Neuronal stem cell (in vitro differentiated cells): ENCODE measurements at regions not wholly inside any gene's neighbourhood (a gene's known extent, or its start where the extent isn't known, plus 50 kb on each side); places are given as distances from the start of the nearest gene placed in this dataset.

Experiments
- DNase-seq: peaks from one replicate; pipeline ENCODE4 v3.0.0-alpha.2; 2013; ENCODE audit warnings: low spot score
- H2AFZ ChIP-seq: one replicate; pipeline ENCODE4 v1.6.1; 2013; ENCODE audit warnings: mild to moderate bottlenecking, low read length, inconsistent platforms
- H2AK5ac ChIP-seq: 2 replicates; pipeline ENCODE4 v1.6.1; 2013; ENCODE audit warnings: low read depth, mild to moderate bottlenecking, inconsistent platforms, low read length, moderate library complexity, mixed read lengths
- H2BK120ac ChIP-seq: 2 replicates; pipeline ENCODE4 v1.6.1; 2013; ENCODE audit warnings: low read depth, mild to moderate bottlenecking, inconsistent platforms, low read length, moderate library complexity, mixed read lengths
- H2BK12ac ChIP-seq: one replicate; pipeline ENCODE4 v1.6.1; 2013; ENCODE audit warnings: low read length, inconsistent platforms
- H2BK15ac ChIP-seq: 2 replicates; pipeline ENCODE4 v1.6.1; 2013; ENCODE audit warnings: mild to moderate bottlenecking, low read length, inconsistent platforms, mixed read lengths
- H2BK5ac ChIP-seq: one replicate; pipeline ENCODE4 v1.6.1; 2013; ENCODE audit warnings: inconsistent platforms, mild to moderate bottlenecking, low read length, moderate library complexity
- H3K14ac ChIP-seq: one replicate; pipeline ENCODE4 v1.6.1; 2013; ENCODE audit warnings: low read length, inconsistent platforms
- H3K18ac ChIP-seq: 2 replicates; pipeline ENCODE4 v1.6.1; 2013; ENCODE audit warnings: low read length, inconsistent platforms
- H3K23ac ChIP-seq: 2 replicates; pipeline ENCODE4 v1.6.1; 2013; ENCODE audit warnings: low read depth, mild to moderate bottlenecking, mixed read lengths, low read length, inconsistent platforms; ENCODE audit not compliant: poor library complexity
- H3K27ac ChIP-seq: replicated peaks from 3 replicates; pipeline ENCODE4 v1.5.1; 2013; ENCODE audit warnings: low read length, inconsistent platforms
- H3K27me3 ChIP-seq, 3 experiments: 2 replicates each; pipeline ENCODE4 v1.6.1; 2013; ENCODE audit warnings: low read length in 3 of 3, mild to moderate bottlenecking in 2 of 3, inconsistent platforms in 1 of 3, low read depth in 1 of 3, mixed read lengths in 1 of 3, moderate library complexity in 1 of 3; ENCODE audit not compliant: control insufficient read depth in 3 of 3, insufficient read depth in 3 of 3
- H3K36me3 ChIP-seq, 2 donors: replicated peaks in 1 of 2; 2 replicates each; pipeline ENCODE4 v1.6.1; 2013; ENCODE audit warnings: low read length in 2 of 2; ENCODE audit not compliant: control insufficient read depth in 2 of 2, insufficient read depth in 2 of 2
- H3K4ac ChIP-seq: 2 replicates; pipeline ENCODE4 v1.6.1; 2013; ENCODE audit warnings: inconsistent platforms, mild to moderate bottlenecking, low read length, moderate library complexity
- H3K4me1 ChIP-seq, 2 donors: 1 replicate in 1 of 2; 2 replicates in 1 of 2; pipeline ENCODE4 v1.6.1; 2013; ENCODE audit warnings: low read length in 2 of 2, low read depth in 1 of 2; ENCODE audit not compliant: control insufficient read depth in 2 of 2, insufficient read depth in 1 of 2
- H3K4me2 ChIP-seq: one replicate; pipeline ENCODE4 v1.6.1; 2013; ENCODE audit warnings: mild to moderate bottlenecking, low read length, inconsistent platforms; ENCODE audit not compliant: insufficient read depth, poor library complexity, severe bottlenecking
- H3K4me3 ChIP-seq, 2 donors: 2 replicates each; pipeline ENCODE4 v1.5.1; 2013; ENCODE audit warnings: low read length in 2 of 2, mild to moderate bottlenecking in 2 of 2, inconsistent platforms in 1 of 2, moderate library complexity in 1 of 2
- H3K79me1 ChIP-seq: one replicate; pipeline ENCODE4 v1.6.1; 2013; ENCODE audit warnings: low read depth, mild to moderate bottlenecking, inconsistent platforms, low read length, moderate library complexity
- H3K9ac ChIP-seq: one replicate; pipeline ENCODE4 v1.6.1; 2013; ENCODE audit warnings: mild to moderate bottlenecking, low read depth, low read length, inconsistent platforms; ENCODE audit not compliant: poor library complexity
- H3K9me3 ChIP-seq, 2 donors: replicated peaks in 1 of 2; 2 replicates each; pipeline versions ENCODE3 to v1.6.1; 2013; ENCODE audit warnings: low read length in 2 of 2, mild to moderate bottlenecking in 2 of 2, inconsistent platforms in 1 of 2, low read depth in 1 of 2, mixed read lengths in 1 of 2, moderate library complexity in 1 of 2; ENCODE audit not compliant: control insufficient read depth in 2 of 2, insufficient read depth in 1 of 2
- H4K8ac ChIP-seq: one replicate; pipeline ENCODE4 v1.6.1; 2013; ENCODE audit warnings: low read depth, mild to moderate bottlenecking, inconsistent platforms, low read length, moderate library complexity
- H4K91ac ChIP-seq: one replicate; pipeline ENCODE4 v1.6.1; 2013; ENCODE audit warnings: low read length, low read depth, mild to moderate bottlenecking, inconsistent platforms; ENCODE audit not compliant: poor library complexity
- WGBS, 2 donors: extraction: QIAGEN DNeasy Blood & Tissue Kit; methylation state at CpG; one replicate each; pipeline ENCODE4 v1.1.7; 2013; ENCODE audit warnings: missing lambda C conversion rate in 2 of 2, mixed read lengths in 1 of 2; ENCODE audit not compliant: insufficient read length in 2 of 2, insufficient replicate concordance in 1 of 2; ENCODE audit errors: extremely low coverage in 2 of 2; 5-methylcytosine and 5-hydroxymethylcytosine counted together

- Histone ChIP-seq H3K4me2 (no peak overlapping the region), H2BK15ac (no peak overlapping the region), H4K8ac (no peak overlapping the region), H3K18ac (no peak overlapping the region), H3K27ac (no peak overlapping the region), H3K23ac (no peak overlapping the region), H2BK12ac (no peak overlapping the region), H3K4ac (no peak overlapping the region), H2AK5ac (no peak overlapping the region), H3K4me1 (no peaks in the 10 kb centered on the region), H3K27me3 (no peaks in the 10 kb centered on the region), H3K4me3 (no peak overlapping the region), H2BK120ac (no peak overlapping the region), H3K36me3 (no peaks in the 10 kb centered on the region), H4K91ac (no peak overlapping the region), H3K9ac (no peak overlapping the region), H2BK5ac (no peak overlapping the region), H2AFZ (no peak overlapping the region), H3K79me1 (no peaks in the 10 kb centered on the region), H3K14ac (no peak overlapping the region), H3K9me3 (peaks cover 0 to 2% of the 10 kb centered on the region in 2 donors)
- no peak for DNase-seq
These were observed 159.0 kb downstream of the TMX3 start for GRCh38 chr18:68555879-68556301.

GRCh38 chr18:68548904-68549870, 165.7 kb downstream of the TMX3 start:
- Histone ChIP-seq H3K4ac (no peak overlapping the region), H3K18ac (no peak overlapping the region), H3K23ac (no peak overlapping the region), H2BK5ac (no peak overlapping the region), H3K36me3 (no peaks in the 10 kb centered on the region), H3K27me3 (no peaks in the 10 kb centered on the region), H3K79me1 (no peaks in the 10 kb centered on the region), H3K4me1 (no peaks in the 10 kb centered on the region), H2AFZ (no peak overlapping the region), H2BK15ac (no peak overlapping the region), H3K9me3 (no peaks in the 10 kb centered on the region), H3K27ac (no peak overlapping the region), H3K4me2 (no peak overlapping the region), H2AK5ac (no peak overlapping the region), H4K8ac (no peak overlapping the region), H2BK12ac (no peak overlapping the region), H3K4me3 (no peak overlapping the region), H3K14ac (no peak overlapping the region), H4K91ac (no peak overlapping the region), H2BK120ac (no peak overlapping the region), H3K9ac (no peak overlapping the region)
- no CpG with 5 or more reads among the region's 9 CpGs for WGBS, 2 donors
- no peak for DNase-seq

- Histone ChIP-seq H3K4me3 (no peak overlapping the region), H3K79me1 (no peaks in the 10 kb centered on the region), H2BK5ac (no peak overlapping the region), H3K18ac (no peak overlapping the region), H4K91ac (no peak overlapping the region), H3K4ac (no peak overlapping the region), H3K4me1 (no peaks in the 10 kb centered on the region), H3K27me3 (no peaks in the 10 kb centered on the region), H2AFZ (no peak overlapping the region), H3K14ac (no peak overlapping the region), H4K8ac (no peak overlapping the region), H3K9me3 (no peaks in the 10 kb centered on the region), H3K23ac (no peak overlapping the region), H3K36me3 (no peaks in the 10 kb centered on the region), H3K4me2 (no peak overlapping the region), H2AK5ac (no peak overlapping the region), H2BK12ac (no peak overlapping the region), H2BK15ac (no peak overlapping the region), H3K9ac (no peak overlapping the region), H2BK120ac (no peak overlapping the region), H3K27ac (no peak overlapping the region)
- WGBS, 2 donors = no CpG with 5 or more reads among the region's 2 CpGs
- DNase-seq = no peak
These were observed 171.6 kb downstream of the TMX3 start for GRCh38 chr18:68543344-68543743.

- Histone ChIP-seq H2BK15ac (no peak overlapping the region), H3K36me3 (no peaks in the 10 kb centered on the region), H2BK5ac (no peak overlapping the region), H3K4ac (no peak overlapping the region), H3K9me3 (no peaks in the 10 kb centered on the region), H3K27me3 (no peaks in the 10 kb centered on the region), H3K79me1 (no peaks in the 10 kb centered on the region), H4K91ac (no peak overlapping the region), H2BK120ac (no peak overlapping the region), H3K23ac (no peak overlapping the region), H3K4me3 (no peak overlapping the region), H3K9ac (no peak overlapping the region), H3K4me2 (no peak overlapping the region), H2AK5ac (no peak overlapping the region), H3K18ac (no peak overlapping the region), H3K27ac (no peak overlapping the region), H2AFZ (no peak overlapping the region), H3K14ac (no peak overlapping the region), H2BK12ac (no peak overlapping the region), H4K8ac (no peak overlapping the region), H3K4me1 (no peaks in the 10 kb centered on the region)
- no peak for DNase-seq
- no CpG with 5 or more reads among the region's 1 CpG for WGBS, 2 donors
These were observed 172.1 kb downstream of the TMX3 start for GRCh38 chr18:68542846-68543245.
